Tibial artery (tissue), 4 donors: ENCODE measurements at regions not wholly inside any gene's neighbourhood (a gene's known extent, or its start where the extent isn't known, plus 50 kb on each side); places are given as distances from the start of the nearest gene placed in this dataset.

Experiments used
- DNase-seq, 2 donors: peaks; one replicate each; pipeline ENCODE4 v3.0.0-alpha.2; 2019
- H3K27ac ChIP-seq, 2 donors: fragments of 200-600 bp; sonication (generic) in 1 of 2; 1 replicate in 1 of 2; 2 replicates in 1 of 2; pipeline ENCODE4 v1.5.1; 2018 to 2019; ENCODE audit warnings: mild to moderate bottlenecking in 1 of 2
- H3K27me3 ChIP-seq, 2 donors: fragments of 200-600 bp; sonication (generic) in 1 of 2; one replicate each; pipeline versions ENCODE4 v1.5.1 to v1.6.0; 2016 to 2019
- H3K36me3 ChIP-seq, 3 donors: fragments of 200-600 bp; sonication (generic) in 2 of 3; one replicate each; pipeline ENCODE4 v1.5.1; 2016 to 2019; ENCODE audit warnings: mild to moderate bottlenecking in 2 of 3
- H3K4me1 ChIP-seq, 4 donors: fragments of 200-600 bp; sonication (generic) in 2 of 4; 1 replicate in 3 of 4; 2 replicates in 1 of 4; pipeline ENCODE4 v1.5.1; 2016 to 2019
- H3K4me3 ChIP-seq, 2 donors: fragments of 200-600 bp; sonication (generic) in 1 of 2; 1 replicate in 1 of 2; 2 replicates in 1 of 2; pipeline ENCODE4 v1.5.1; 2018 to 2019; ENCODE audit warnings: mild to moderate bottlenecking in 2 of 2
- H3K9me3 ChIP-seq, 3 donors: fragments of 200-600 bp; sonication (generic) in 1 of 3; one replicate each; pipeline ENCODE4 v1.5.1; 2016 to 2019
- intact Hi-C: fragments of 100-400 bp; cut with DNase I; formaldehyde crosslinking; loops from one replicate; pipeline ENCODE4 v1.15.0; 2023; ENCODE audit warnings: low total_unique reads
- TF ChIP-seq, protein P1 (sequence below), 2 experiments: fragments of 200-600 bp in 1 of 2; fragments of 450-650 bp in 1 of 2; IDR thresholded peaks; one replicate each; pipeline ENCODE4 v1.5.1; 2017 to 2019; ENCODE audit warnings: antibody characterized with exemption in 2 of 2, mild to moderate bottlenecking in 1 of 2, moderate library complexity in 1 of 2

DNA sequence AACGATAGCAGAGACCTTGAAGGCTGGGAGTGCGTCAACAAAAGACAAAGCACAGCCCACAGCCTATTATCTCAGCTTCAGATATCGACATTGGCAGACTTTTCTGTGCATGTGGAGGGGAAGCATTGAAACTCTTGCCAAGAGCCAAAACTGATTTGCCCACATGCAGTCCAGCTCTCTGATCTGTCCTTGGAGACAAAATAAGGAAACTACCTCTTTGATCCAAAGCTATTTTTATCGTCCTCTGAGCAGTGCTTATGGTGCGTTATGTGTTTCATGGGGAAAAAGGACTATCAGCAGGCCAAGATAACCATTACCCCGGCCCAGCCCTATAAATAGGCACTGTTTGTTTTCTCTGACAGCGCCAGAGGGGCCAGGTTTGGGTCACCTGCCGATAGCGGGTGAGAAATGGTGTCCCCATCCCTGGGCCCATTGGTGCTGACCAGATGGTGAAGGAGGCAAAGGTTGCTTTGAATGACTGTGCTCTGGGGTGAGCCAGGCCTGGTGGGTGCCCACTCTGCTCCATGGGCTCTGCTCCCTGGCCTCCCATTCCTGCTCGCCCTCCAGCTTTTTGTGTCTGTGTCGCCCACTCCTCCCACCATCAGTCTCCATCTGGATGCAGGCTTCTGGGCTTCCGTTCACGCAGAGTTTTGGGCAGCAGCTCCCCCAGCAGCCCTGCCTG, 176.1 kb upstream of the HS6ST1 start:
- H3K36me3 ChIP-seq: no peaks in the 10 kb centered on the region
- peaks cover 0 to 13% (median 9%) of the 10 kb centered on the region in 4 donors for H3K4me1 ChIP-seq
- no peak overlapping the region for H3K27ac ChIP-seq
- H3K4me3 ChIP-seq: no peak overlapping the region
- TF ChIP-seq, protein P1, sequence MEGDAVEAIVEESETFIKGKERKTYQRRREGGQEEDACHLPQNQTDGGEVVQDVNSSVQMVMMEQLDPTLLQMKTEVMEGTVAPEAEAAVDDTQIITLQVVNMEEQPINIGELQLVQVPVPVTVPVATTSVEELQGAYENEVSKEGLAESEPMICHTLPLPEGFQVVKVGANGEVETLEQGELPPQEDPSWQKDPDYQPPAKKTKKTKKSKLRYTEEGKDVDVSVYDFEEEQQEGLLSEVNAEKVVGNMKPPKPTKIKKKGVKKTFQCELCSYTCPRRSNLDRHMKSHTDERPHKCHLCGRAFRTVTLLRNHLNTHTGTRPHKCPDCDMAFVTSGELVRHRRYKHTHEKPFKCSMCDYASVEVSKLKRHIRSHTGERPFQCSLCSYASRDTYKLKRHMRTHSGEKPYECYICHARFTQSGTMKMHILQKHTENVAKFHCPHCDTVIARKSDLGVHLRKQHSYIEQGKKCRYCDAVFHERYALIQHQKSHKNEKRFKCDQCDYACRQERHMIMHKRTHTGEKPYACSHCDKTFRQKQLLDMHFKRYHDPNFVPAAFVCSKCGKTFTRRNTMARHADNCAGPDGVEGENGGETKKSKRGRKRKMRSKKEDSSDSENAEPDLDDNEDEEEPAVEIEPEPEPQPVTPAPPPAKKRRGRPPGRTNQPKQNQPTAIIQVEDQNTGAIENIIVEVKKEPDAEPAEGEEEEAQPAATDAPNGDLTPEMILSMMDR (IDR thresholded peaks at IDR 0.05): no peak
- no peak for DNase-seq
- intact Hi-C loops: no loop called here
- peaks cover 0 to 7% of the 10 kb centered on the region in 2 donors for H3K27me3 ChIP-seq
- H3K9me3 ChIP-seq: peaks cover 0 to 4% (median 0%) of the 10 kb centered on the region in 3 donors

DNA sequence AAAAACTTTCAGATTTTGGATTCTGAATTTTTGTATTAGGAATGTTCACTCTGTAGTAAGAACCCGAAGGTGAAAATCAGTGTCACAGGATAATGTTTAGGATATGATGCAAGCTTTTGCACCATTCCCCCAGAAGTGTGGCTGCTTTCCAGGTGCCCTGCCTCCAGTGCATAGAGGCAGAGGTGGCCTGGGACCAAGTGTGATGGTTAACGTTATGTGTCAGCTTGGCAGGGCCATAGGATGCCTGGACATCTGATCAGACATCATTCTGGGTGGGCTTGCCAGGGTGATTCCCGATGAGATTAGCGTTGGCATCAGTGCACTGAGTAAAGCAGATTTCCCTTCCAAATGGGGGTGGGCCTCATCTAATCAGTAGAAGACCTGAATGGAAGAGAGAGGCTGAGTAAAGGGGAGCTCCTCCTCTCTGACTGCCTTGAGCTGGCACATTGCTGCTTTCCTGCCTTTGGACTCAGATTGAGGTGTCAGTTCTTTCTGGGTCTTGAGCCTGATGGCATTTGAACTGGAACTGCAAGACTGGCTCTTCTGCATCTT, 177.4 kb upstream of the HS6ST1 start:
- Histone ChIP-seq H3K27ac (no peak overlapping the region), H3K4me3 (no peak overlapping the region), H3K9me3 (peaks cover 0 to 4% (median 0%) of the 10 kb centered on the region in 3 donors), H3K36me3 (no peaks in the 10 kb centered on the region), H3K4me1 (peaks cover 0 to 13% (median 9%) of the 10 kb centered on the region in 4 donors), H3K27me3 (peaks cover 0 to 7% of the 10 kb centered on the region in 2 donors)
- intact Hi-C loops: no loop called here
- TF ChIP-seq, protein P1 (IDR thresholded peaks at IDR 0.05): no peak
- DNase-seq: no peak

DNA sequence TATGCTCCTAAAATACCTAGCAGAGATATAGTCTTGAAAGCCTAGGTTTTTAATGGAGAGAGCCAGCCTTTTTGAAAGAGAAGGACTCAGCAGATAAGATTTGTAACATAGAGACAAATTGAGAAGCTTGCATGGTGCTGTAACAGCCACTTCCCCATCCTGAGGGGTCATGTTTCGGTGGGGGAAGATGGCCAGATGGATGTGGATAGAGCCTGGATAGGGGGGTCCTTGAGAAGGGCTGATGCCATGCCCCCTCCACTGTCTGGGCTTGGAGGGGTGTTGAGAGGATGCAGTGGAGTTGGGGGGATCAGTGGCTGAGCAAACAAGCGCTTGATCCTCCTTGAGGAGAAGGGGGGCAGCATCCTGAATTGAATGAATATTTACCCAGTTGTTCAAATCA, 178.0 kb upstream of the HS6ST1 start:
- TF ChIP-seq, protein P1 (IDR thresholded peaks at IDR 0.05): no peak
- H3K27ac ChIP-seq: no peak overlapping the region
- intact Hi-C loops: no loop called here
- DNase-seq: peak in 1 of 2 donors; percentile 17
- H3K9me3 ChIP-seq: peaks cover 0 to 4% (median 0%) of the 10 kb centered on the region in 3 donors
- H3K36me3 ChIP-seq: no peaks in the 10 kb centered on the region
- H3K4me3 ChIP-seq: no peak overlapping the region
- peaks cover 0 to 7% of the 10 kb centered on the region in 2 donors for H3K27me3 ChIP-seq
- peaks cover 0 to 13% (median 9%) of the 10 kb centered on the region in 4 donors for H3K4me1 ChIP-seq

DNA sequence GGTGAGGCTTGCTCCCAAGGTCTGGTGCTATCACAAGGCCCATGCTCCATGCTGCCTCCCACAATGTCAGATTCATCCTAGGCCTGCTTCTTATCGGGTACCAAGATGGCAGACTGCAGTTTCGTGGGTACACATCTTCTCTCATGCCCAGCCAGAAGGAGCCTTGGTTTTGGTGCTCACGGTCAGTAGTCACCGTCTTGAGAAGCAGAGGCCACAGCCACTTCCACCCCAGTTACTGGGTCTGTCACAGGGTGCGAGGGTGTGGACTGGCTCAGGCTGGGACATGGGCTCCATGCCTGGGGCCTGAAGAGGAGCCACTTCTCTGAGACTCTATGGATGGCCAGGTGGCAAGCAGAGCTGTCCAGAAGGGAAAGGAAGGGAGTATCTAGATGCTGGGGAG, 178.8 kb upstream of the HS6ST1 start:
- TF ChIP-seq, protein P1 (IDR thresholded peaks at IDR 0.05): no peak
- peak in 1 of 2 donors; percentile 24 for DNase-seq
- Histone ChIP-seq H3K4me1 (peaks cover 0 to 13% (median 9%) of the 10 kb centered on the region in 4 donors), H3K27me3 (peaks cover 0 to 7% of the 10 kb centered on the region in 2 donors), H3K4me3 (no peak overlapping the region), H3K27ac (no peak overlapping the region), H3K36me3 (no peaks in the 10 kb centered on the region), H3K9me3 (peaks cover 0 to 3% (median 0%) of the 10 kb centered on the region in 3 donors)
- intact Hi-C loops: no loop called here

DNA sequence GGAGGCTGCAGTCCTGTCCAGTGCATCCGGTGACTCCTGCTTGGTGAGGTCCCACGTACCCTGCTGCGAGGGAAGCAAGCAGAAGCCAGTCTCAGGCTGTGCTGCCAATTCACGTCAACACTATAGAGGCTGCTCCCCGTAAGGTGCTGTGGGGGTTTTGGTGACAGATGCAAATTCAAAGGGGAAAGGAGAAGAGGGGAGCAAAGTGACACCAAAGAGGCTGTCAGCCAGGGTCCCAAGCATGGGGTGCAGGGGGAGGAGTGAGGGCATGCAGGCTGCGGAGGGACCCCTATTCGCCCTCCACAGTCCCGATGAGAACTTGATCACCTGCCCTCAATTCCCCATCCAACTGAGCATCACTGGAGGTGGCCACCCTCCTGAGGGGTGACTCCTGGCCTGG, 179.4 kb upstream of the HS6ST1 start:
- Histone ChIP-seq H3K9me3 (no peaks in the 10 kb centered on the region), H3K36me3 (no peaks in the 10 kb centered on the region), H3K27ac (no peak overlapping the region), H3K27me3 (peaks cover 0 to 4% of the 10 kb centered on the region in 2 donors), H3K4me3 (no peak overlapping the region), H3K4me1 (peaks cover 0 to 13% (median 9%) of the 10 kb centered on the region in 4 donors)
- intact Hi-C loops: no loop called here
- DNase-seq: peak in 1 of 2 donors; percentile 48
- TF ChIP-seq, protein P1 (IDR thresholded peaks at IDR 0.05): no peak
